NOMO-1 (cell line): ENCODE measurements at regions not wholly inside any gene's neighbourhood (a gene's known extent, or its start where the extent isn't known, plus 50 kb on each side); places are given as distances from the start of the nearest gene placed in this dataset.

ENCODE experiments used
- DNase-seq, 2 experiments: peaks; one replicate each; lab custom pipeline; 2025; ENCODE audit not compliant: unreplicated experiment in 2 of 2; lab: John Stamatoyannopoulos, UW

DNA sequence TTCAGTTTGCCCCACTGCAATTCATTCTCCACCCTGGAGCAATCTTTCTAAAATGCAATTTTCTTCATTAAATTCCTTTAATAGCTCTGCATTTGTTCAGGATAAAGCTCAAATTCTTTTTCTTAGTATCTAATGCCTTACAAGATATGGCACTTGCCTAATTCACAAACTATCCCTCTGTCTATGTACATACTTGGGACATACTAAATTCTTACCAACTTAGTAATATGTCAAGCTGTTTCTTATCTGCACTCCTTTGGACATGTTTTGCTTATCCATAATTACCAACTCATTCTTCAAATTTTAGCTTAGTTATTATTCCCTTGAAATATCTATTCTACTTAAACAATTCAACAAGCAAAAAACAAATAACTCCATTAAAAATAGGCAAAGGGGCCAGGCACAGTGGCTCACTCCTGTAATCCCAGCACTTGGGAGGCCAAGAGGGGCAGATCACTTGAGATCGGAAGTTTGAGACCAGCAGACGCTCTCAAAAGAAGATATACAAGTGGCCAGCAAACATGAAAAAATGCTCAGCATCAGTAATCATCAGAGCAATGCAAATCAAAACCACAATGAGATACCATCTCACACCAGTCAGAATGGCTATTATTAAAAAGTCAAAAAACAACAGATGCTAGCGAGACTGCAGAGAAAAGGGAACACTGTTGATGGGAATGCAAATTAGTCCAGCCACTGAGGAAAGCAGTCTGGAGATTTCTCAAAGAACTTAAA is 96.9 kb downstream of the FAM76B start:
- DNase-seq = no peak

DNA sequence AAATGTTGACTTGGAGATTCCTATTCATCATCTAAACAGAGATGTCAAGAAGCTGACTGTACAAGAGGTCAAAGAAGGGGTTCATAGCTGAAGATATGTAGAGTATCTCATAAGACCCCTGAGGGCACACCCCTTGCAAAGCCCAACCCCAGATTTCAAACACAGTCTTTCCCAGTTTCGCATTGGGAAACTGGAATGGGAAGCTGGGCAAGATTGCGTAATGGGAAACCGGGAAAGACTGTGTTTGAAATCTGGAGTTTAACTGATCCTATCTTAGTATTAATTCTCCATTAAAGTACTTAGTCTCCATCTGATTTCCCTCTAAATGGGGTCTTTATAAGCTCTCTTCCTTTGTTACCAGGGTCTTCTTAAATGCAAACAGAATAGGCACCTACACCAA is 99.5 kb downstream of the FAM76B start:
- DNase-seq = no peak

DNA sequence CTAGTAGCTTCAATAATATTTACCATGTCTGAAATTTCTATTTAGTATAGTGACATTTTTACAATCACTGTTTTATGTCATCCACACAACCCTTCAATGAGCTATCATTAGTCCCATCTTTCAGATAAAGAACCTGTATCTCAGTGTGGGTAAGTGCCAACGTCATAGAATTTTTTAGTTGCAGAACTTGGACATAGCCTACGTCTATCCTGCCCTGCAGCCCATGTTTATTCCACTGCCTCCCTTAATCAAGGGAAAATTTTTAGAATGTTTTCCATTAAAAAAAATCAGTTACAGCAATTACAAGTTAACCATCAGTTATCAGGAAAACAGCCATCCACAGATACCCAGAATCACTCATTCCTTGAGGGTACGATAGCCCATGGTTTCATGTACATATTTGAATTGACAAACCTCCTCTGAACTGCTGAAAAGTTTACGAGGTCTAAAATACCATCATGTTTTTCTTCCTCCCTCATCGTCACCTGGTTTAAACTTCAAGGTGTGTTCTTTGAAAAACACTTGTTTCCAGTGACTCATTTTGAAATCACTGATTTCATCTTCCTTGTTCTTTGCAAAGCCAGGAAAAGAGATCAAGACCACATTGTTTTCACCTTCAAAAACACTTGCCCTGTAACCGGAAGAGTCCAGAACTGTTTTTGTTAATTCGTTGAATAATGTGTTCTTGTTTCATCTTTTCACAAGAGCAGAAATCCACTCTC is 100.9 kb downstream of the FAM76B start:
- DNase-seq = no peak

DNA sequence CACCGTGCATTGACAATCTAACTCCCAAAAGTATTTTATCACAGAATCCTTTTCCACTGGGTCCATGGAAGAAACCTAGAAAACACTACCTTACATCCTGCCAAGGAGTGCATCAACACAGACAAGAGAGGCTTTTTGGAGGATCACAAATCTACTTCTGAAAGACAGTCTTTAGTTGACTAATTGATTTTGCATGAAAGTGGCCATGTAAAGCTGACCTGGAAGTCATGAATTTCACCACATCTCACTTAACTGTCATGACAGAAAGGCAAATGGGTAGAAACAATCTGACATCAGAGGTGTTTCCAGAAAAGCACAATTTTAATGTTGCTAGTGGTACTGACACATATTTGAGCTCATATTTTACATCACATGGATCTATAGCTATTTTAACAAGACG is 101.6 kb downstream of the FAM76B start:
- DNase-seq = no peak

DNA sequence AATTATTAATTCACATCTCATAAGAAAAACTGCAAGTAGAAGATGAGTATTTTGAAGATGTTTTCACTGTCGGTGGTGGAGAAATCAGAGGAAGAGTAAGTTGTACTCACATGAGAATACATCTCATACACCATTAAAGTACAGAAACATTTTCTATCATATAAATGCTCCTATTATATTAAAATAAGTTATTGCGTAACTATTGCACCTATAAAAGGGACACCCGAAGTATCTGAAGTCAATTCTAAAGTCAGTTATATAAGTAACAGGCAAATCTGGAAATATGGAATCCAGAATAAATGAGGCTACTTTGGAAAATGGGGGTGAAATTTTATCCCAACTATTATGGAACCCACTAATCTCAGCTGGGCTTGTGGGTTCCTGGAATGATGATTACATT is 103.3 kb downstream of the FAM76B start:
- DNase-seq = no peak

DNA sequence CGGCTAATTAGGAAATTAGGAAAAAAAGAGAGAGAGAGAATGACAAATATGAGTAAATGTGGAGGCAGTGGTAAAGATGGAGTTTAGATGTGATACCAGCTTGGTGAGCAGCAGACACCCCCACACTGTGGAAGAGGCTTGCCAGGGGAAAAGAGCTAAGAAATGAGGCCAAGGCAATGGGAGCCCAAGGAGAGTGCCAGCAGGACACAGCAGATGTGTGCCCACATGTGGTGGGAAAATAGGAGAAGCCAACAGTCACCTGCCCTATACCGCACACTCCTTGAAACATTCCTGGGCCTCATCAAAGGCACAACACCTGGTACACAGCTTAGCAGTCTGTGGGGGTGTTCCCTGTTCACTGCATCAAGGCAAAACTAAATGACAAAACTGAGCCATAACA is 104.9 kb downstream of the FAM76B start:
- DNase-seq = no peak

DNA sequence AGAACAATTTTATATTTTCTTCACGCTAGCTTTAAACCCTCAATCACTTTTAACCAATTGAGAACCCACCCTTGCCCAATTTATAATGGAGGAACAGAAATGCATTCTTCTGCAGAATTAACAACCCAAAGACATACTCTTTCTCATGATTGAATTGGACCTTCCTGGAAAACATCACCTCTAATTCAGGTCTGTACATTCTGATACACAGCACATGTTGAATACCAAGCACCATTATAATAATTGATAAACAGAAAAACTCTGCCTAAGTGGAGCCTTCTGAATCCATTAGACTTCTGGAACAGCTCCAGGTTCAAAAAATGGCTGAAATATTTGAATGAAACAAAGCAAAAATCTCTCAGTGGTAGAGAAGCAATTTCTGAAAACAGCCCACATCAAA is 105.4 kb downstream of the FAM76B start:
- DNase-seq = no peak

DNA sequence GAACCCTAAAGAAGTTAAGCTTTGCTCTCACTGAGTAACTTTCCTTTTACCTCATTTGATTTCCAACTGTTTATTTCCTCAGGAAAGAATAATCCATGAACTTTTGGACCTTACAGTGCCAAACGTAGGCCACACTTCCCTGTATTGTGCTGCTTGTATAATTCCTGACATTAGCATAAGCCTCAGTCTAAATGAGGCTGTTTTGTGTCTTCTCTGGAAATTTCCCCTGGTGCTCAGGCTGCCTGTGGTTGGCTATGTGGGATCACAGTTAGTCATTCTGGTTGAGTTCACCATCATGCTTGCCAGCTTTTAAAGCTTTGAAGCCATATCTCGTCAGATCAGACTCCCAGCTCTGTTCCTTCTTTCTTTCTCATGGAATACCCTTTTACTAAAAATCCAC is 107.0 kb downstream of the FAM76B start:
- no peak for DNase-seq

DNA sequence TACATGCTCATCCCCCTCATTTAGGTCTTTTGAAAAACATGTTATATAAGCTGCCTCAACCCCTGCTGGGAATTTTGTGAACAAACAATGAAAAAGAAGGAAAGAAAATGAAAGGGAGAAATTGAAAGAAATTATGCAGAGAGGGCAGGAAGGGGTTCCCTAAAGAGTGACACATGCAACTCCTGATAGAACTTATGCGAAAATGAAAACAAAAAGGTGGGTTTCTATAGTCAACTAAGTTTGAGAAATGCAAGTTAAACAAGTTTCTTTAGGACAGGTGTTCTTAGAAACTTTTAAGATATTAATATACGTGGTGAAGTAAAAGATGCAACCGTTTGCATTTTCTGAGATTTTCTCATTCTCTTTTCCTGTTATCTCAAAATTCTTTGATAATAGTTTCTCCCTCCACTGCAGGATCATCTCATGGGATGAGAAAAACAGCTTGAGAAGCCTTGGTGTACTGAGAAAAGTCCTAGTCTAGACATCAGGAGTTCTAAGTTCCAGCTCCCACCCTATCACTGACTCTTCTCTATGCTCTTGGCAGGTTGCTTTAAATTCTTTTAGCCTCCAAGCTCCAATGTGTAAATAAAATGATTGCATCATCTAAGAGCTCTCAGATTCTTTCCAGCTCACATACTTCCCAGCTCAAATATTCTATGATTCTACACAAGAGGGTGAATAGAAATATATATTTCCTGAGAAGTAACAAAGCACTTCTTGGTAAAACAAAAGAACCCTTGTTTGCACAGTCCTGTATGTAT is 109.2 kb downstream of the FAM76B start:
- no peak for DNase-seq

DNA sequence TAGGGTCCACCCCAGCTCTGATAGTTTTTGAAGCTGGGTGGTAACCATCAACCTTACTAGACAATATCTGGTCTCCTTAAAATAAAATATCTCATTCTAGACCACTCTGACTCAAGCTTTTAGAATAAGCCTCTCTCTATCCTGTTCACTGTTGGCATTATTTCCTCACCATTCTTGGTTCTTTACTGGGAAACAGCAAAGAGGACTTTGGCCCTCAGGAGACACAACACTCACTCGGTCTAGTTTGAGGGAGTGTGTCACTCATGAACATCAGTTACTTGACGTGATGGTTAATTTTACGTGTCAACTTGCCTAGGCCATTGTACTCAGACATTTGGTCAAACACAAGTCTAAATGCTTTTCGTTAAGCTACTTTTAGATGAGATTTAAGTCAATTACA is 110.6 kb downstream of the FAM76B start:
- DNase-seq = no peak

DNA sequence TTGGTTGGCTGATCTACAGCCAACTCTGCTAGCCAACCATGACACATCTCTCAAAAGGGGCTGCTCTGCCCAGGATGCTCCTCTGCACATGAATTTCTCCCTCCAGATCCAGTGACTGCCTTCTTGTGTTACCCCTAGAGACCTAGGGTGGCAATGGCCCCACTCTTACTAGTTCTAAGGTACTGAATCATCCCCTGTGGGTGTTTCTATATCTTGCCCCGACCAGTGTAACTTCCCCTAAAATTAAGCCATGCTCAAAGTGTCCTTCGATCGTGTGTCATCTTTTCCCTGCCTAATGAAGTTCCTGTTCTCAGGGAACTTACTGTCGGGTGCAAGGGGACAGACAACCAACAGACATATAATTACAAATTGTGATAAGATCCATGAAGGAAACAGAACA is 113.3 kb downstream of the FAM76B start:
- peak in 1 of 2 experiments; percentile 54 for DNase-seq

DNA sequence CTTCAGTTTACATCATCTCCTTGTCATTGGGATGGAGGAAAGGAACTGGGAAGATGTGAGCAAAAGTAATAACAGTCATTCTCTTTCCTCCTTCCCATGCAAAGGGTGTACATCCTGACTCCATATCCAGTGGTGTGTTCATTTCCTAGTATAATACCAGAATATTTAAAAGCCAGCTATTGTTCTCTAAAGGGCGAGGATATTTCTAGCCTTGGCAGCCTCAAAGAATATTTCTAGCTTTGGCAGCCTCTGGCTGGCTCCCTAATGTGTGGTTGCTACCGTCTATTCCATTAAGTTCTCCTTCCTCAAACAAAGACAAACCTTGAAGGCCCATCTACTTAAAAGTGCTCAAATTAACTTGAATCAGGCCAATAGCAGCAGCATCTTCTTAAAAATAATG is 114.0 kb downstream of the FAM76B start:
- DNase-seq = no peak

DNA sequence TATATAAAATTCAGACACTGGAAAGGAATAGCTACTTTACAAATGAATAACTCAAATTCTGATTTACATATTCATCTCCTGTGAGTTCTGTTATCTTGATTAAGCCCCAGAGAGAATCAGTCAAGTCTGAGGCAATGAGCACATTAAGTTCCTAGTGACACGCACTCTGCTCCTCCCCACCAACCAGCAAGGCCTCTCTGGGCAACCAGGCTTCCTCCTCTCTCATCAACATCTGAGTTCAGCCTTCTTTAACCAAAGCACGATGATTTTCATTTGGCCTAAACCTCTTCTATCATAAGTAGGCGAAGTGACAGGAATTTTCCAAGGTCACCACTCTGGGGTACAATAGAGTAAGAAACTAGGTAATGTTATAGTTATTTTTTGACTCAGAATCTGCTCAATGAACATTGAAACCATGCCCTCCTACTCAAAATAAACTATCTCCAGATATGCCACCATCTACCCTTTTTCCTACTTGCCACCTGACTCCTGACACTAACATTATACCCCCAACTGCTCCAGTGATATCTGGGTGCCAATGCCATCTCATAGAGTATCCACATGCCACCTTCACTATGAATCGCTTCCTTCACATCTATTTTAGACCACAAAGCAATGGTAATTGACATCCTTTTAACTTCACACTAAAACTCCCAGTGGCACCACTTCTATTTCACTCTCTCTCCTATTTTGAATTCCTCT is 114.8 kb downstream of the FAM76B start:
- no peak for DNase-seq

DNA sequence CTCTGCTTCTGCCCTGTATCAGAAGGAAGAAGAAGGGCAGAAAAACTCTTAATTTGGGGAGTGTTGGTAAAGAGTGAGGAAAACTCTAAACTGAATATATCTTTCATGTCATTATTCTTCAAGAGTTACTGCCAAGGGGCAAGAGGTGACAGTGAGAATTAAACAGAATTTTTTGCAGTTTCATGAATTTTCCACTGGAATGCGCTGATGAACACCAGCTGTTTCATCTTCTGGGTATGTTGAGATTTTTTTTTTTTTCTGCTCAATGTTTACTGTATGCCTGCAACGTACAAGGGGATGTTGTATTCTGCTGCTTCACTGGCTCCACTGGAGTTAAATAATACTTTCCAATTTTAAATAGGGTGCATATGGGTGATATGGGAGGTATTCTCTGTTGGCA is 117.8 kb downstream of the FAM76B start:
- no peak for DNase-seq

DNA sequence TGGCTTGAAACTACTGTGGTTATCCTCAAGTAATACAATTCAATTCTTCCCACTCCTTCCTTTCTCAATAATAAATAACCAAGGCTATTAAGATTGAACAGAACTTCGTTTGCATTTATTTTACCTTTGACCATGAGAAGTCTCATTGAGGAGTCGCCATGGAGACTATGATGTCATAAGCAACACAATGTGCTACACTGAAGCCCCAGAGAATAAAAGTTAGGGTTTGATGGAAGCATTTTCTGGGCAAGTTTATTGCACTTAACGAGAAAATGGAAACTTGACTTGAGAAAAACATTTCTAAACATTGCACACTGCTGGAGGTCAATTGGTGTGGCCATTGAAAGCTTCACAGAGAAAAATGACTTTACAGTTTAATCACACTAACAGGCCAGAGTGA is 121.5 kb downstream of the FAM76B start:
- DNase-seq = no peak

DNA sequence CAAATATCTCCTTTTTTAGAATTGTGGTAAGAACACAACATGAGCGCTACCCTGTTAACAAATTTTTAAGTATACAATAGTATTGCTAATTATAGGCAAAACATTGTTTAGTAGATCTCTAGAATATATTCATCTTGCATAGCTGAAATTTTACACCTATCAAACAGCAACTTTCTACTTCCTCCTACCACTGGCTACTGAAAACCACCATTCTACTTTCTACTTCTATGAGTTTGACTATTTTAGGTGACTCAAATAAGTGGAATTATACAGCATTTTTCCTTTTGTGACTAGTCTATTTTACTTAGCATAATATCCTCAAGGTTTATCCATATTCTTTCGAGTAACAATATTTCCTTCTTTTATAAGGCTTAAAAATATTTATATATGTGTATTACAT is 128.4 kb downstream of the FAM76B start:
- DNase-seq = peak in 1 of 2 experiments; percentile 27

DNA sequence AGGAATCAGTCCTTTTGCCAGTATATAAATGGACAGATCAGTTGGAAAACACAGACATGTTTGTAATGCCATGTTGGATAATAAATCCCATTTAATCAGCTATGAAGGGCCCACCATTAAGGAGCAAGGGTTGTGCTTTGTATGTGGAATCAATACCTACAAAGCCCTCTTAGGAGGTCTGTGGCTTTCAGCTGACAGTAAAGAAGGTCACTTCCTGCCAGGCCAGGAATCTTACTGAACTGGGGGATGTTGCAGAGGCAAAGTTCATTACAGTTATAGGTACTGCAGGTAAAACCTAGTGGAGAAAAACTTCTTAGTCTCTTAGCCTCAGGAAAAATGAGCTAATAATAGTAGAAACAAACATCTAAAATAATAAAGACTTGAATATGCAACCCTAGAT is 129.5 kb downstream of the FAM76B start:
- no peak for DNase-seq

DNA sequence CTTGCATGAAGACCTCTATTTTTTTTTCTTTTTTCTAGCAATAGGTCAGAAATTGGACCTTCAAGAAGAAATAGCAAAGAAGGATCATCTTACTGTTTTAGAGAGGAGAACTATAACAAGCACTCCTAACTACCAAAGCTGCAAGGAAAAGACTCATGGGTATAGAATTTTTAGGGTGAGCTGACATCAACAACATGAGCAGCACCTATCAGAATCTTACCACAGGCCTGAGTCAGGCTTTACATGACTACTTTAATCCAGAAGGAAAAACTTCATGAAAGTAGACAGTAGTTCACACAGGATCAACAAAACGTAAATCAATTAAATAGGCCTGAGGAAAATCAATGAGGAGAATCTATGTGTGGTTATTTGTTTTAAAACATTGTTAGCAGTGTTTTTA is 130.5 kb downstream of the FAM76B start:
- DNase-seq = no peak

DNA sequence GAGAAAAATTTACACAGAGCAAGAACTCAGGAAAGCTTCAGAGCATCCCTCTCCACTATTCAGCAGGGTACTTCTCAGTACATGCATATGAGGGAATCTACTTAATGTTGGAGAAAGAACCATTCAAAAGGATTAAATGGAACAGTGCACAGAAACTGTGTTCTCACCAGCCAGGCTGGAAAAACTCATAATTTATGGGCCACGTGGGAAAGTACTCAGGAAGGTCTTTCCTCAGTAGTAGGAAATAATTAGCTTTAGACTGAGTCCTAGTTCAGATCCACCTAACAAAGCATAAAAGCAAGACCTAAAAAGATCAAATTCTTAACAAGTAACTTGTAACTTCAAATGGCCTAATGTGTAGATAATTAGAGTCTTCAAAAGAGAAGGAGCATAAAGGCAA is 134.0 kb downstream of the FAM76B start:
- no peak for DNase-seq

DNA sequence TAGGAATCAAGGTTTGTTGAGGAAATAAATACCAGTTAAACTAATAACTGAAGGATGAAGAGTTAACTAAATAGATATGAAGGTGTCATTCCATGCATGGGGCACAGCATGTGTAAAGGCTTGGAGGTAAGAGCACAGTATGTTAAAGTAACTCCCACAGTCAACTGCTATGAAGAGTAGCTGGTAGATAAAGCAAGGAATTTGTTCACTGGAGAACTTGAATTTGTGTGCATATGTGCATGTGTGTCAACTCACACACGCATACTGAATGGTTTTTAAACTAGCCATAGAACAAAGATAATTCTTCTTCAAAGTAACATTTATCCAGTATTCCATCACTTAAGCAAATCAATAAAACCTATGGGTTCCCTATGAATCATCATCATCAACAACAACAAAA is 135.9 kb downstream of the FAM76B start:
- no peak for DNase-seq

DNA sequence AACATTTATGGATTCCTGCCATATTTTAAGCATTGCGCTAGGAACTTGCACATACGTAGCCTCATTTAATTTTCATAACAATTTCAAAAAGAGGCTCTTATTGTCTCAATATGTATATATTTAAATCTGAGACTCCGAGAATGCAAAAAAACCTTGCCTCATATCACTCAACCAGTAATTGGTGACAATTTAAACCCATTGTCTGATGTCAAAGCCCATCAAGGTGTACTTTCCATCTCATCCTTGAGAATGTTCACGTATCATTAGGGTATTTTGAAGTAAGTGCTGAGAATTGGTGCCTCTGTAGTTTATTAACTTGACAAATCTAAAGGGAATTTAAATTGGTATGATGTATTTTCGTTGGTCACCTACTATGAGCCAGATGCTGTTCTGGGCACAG is 136.5 kb downstream of the FAM76B start:
- DNase-seq = no peak
